ENCODE measurements at regions not wholly inside any gene's neighbourhood (a gene's known extent, or its start where the extent isn't known, plus 50 kb on each side); places are given as distances from the start of the nearest gene placed in this dataset.

GRCh38 chr6:92024110-92024509 lies 1395.2 kb downstream of the EPHA7 start:
- H3K27me3 ChIP-seq (ENCODE audit: insufficient read depth, insufficient read length): no peaks in the 10 kb centered on the region
- no peak for DNase-seq (ENCODE audit: low read depth, low spot score)
- TF ChIP-seq SUZ12 (IDR thresholded peaks at IDR 0.05; ENCODE audit: extremely low read depth, insufficient read depth, insufficient read length): no peak
- no peak for TF ChIP-seq ZNF274 (IDR thresholded peaks at IDR 0.05; ENCODE audit: low read depth, low read length)
- no peak for TF ChIP-seq YY1 (IDR thresholded peaks at IDR 0.05; ENCODE audit: insufficient read depth, insufficient read length)
- H3K36me3 ChIP-seq (ENCODE audit: insufficient read depth, insufficient read length, low read length): no peaks in the 10 kb centered on the region
- no peak overlapping the region for H3K9ac ChIP-seq (ENCODE audit: insufficient read length, low read depth)
- H3K4me3 ChIP-seq (ENCODE audit: insufficient read length, low read depth): no peak overlapping the region
- no peaks in the 10 kb centered on the region for H3K4me1 ChIP-seq (ENCODE audit: insufficient read depth, insufficient read length)
- H3K9me3 ChIP-seq (ENCODE audit: insufficient read depth, low read length): no peaks in the 10 kb centered on the region

GRCh38 chr6:92023410-92023966 lies 1395.9 kb downstream of the EPHA7 start:
- H3K4me3 ChIP-seq (ENCODE audit: insufficient read length, low read depth): no peak overlapping the region
- H3K4me1 ChIP-seq (ENCODE audit: insufficient read depth, insufficient read length): no peaks in the 10 kb centered on the region
- H3K27me3 ChIP-seq (ENCODE audit: insufficient read depth, insufficient read length): no peaks in the 10 kb centered on the region
- H3K9ac ChIP-seq (ENCODE audit: insufficient read length, low read depth): no peak overlapping the region
- no peaks in the 10 kb centered on the region for H3K9me3 ChIP-seq (ENCODE audit: insufficient read depth, low read length)
- TF ChIP-seq SUZ12 (IDR thresholded peaks at IDR 0.05; ENCODE audit: extremely low read depth, insufficient read depth, insufficient read length) (no peak), YY1 (IDR thresholded peaks at IDR 0.05; ENCODE audit: insufficient read depth, insufficient read length) (no peak), ZNF274 (IDR thresholded peaks at IDR 0.05; ENCODE audit: low read depth, low read length) (no peak)
- no peaks in the 10 kb centered on the region for H3K36me3 ChIP-seq (ENCODE audit: insufficient read depth, insufficient read length, low read length)
- no peak for DNase-seq (ENCODE audit: low read depth, low spot score)

DNA sequence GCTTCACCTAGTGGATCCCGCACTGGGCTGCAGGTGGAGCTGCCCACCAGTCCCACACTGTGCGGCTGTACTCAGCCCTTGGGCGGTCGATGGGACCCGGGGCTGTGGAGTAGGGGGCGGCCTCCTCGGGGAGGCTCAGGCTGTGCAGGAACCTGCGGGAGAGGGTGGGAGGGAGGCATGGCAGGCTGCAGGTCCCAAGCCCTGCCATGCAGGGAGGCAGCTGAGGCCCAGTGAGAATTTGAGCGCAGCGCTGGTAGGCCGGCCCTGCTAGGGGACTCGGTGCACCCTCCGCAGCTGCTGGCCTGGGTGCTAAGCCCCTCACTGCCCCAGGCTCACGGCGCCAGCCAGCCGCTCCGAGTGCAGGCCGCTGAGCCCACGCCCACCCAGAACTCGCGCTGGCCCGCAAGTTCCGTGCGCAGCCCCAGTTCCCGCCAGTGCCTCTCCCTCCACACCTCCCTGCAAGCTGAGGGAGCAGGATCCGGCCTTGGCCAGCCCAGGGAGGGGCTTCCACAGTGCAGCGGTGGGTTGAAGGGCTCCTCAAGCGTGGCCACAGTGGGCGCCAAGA lies 1407.6 kb downstream of the EPHA7 start:
- Histone ChIP-seq H3K9me3 (ENCODE audit: insufficient read depth, low read length) (no peaks in the 10 kb centered on the region), H3K4me1 (ENCODE audit: insufficient read depth, insufficient read length) (no peaks in the 10 kb centered on the region), H3K27me3 (ENCODE audit: insufficient read depth, insufficient read length) (no peaks in the 10 kb centered on the region), H3K4me3 (ENCODE audit: insufficient read length, low read depth) (no peak overlapping the region), H3K36me3 (ENCODE audit: insufficient read depth, insufficient read length, low read length) (no peaks in the 10 kb centered on the region), H3K9ac (ENCODE audit: insufficient read length, low read depth) (no peak overlapping the region)
- no peak for DNase-seq (ENCODE audit: low read depth, low spot score)
- TF ChIP-seq ZNF274 (IDR thresholded peaks at IDR 0.05; ENCODE audit: low read depth, low read length) (no peak), YY1 (IDR thresholded peaks at IDR 0.05; ENCODE audit: insufficient read depth, insufficient read length) (no peak), SUZ12 (IDR thresholded peaks at IDR 0.05; ENCODE audit: extremely low read depth, insufficient read depth, insufficient read length) (no peak)

- Histone ChIP-seq H3K36me3 (ENCODE audit: insufficient read depth, insufficient read length, low read length) (no peaks in the 10 kb centered on the region), H3K4me3 (ENCODE audit: insufficient read length, low read depth) (no peak overlapping the region)
- no peak for TF ChIP-seq SUZ12 (IDR thresholded peaks at IDR 0.05; ENCODE audit: extremely low read depth, insufficient read depth, insufficient read length)
- TF ChIP-seq YY1 (IDR thresholded peaks at IDR 0.05; ENCODE audit: insufficient read depth, insufficient read length): no peak
- no peak for TF ChIP-seq ZNF274 (IDR thresholded peaks at IDR 0.05; ENCODE audit: low read depth, low read length)
These were observed 1410.4 kb downstream of the EPHA7 start for GRCh38 chr6:92008757-92009502.

DNA sequence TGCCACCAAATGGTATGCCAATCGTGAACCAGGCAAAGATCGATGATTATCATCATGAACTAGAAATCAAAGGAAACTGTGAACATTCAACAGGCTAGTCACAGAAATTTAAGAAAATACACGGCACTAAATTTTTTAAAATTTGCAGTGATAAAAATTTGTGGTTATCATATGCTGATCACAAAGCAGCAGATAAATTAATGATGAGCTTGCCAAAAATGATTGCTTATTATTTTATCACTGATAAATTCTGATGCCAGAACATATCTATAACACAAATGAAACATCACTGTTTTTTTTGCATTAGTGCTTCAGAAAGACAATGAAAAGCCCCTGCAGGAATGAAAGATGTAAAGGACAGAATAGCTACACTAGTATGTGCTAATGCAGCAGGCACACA lies 1413.2 kb upstream of the MAP3K7 start:
- no peak for DNase-seq (ENCODE audit: low read depth, low spot score)
- H3K4me3 ChIP-seq (ENCODE audit: insufficient read length, low read depth): no peak overlapping the region
- H3K9me3 ChIP-seq (ENCODE audit: insufficient read depth, low read length): no peaks in the 10 kb centered on the region
- no peaks in the 10 kb centered on the region for H3K4me1 ChIP-seq (ENCODE audit: insufficient read depth, insufficient read length)
- TF ChIP-seq SUZ12 (IDR thresholded peaks at IDR 0.05; ENCODE audit: extremely low read depth, insufficient read depth, insufficient read length) (no peak), ZNF274 (IDR thresholded peaks at IDR 0.05; ENCODE audit: low read depth, low read length) (no peak), YY1 (IDR thresholded peaks at IDR 0.05; ENCODE audit: insufficient read depth, insufficient read length) (no peak)
- H3K27me3 ChIP-seq (ENCODE audit: insufficient read depth, insufficient read length): no peaks in the 10 kb centered on the region
- H3K36me3 ChIP-seq (ENCODE audit: insufficient read depth, insufficient read length, low read length): no peaks in the 10 kb centered on the region
- H3K9ac ChIP-seq (ENCODE audit: insufficient read length, low read depth): no peak overlapping the region

More at GRCh38 chr6:92008757-92009502, 1410.4 kb downstream of the EPHA7 start:
- DNase-seq (ENCODE audit: low read depth, low spot score): no peak
- H3K9ac ChIP-seq (ENCODE audit: insufficient read length, low read depth): no peak overlapping the region
- no peaks in the 10 kb centered on the region for H3K9me3 ChIP-seq (ENCODE audit: insufficient read depth, low read length)
- H3K27me3 ChIP-seq (ENCODE audit: insufficient read depth, insufficient read length): no peaks in the 10 kb centered on the region
- H3K4me1 ChIP-seq (ENCODE audit: insufficient read depth, insufficient read length): no peaks in the 10 kb centered on the region

DNA sequence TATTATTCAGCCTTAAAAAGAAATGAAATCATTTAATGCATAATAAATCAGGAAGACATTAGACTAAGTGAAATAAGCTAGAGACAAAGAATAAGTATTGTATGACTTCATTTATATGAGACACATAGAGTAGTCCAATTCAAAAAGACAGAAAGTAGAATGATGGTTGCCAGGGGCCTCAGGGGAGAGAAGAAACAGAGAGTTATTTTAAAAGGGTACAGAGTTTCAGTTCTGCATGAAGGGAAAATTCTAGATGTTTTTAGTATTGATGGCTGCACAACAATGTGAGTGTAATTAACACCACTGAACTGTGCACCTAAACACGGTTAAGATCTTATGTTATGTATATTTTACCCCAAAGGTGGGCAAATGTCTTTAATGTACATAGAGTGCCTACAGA lies 1407.9 kb upstream of the MAP3K7 start:
- H3K9ac ChIP-seq (ENCODE audit: insufficient read length, low read depth): no peak overlapping the region
- no peaks in the 10 kb centered on the region for H3K9me3 ChIP-seq (ENCODE audit: insufficient read depth, low read length)
- no peak for DNase-seq (ENCODE audit: low read depth, low spot score)
- no peaks in the 10 kb centered on the region for H3K36me3 ChIP-seq (ENCODE audit: insufficient read depth, insufficient read length, low read length)
- H3K4me1 ChIP-seq (ENCODE audit: insufficient read depth, insufficient read length): no peaks in the 10 kb centered on the region
- no peaks in the 10 kb centered on the region for H3K27me3 ChIP-seq (ENCODE audit: insufficient read depth, insufficient read length)
- TF ChIP-seq ZNF274 (IDR thresholded peaks at IDR 0.05; ENCODE audit: low read depth, low read length): no peak
- TF ChIP-seq YY1 (IDR thresholded peaks at IDR 0.05; ENCODE audit: insufficient read depth, insufficient read length): no peak
- no peak for TF ChIP-seq SUZ12 (IDR thresholded peaks at IDR 0.05; ENCODE audit: extremely low read depth, insufficient read depth, insufficient read length)
- H3K4me3 ChIP-seq (ENCODE audit: insufficient read length, low read depth): no peak overlapping the region

DNA sequence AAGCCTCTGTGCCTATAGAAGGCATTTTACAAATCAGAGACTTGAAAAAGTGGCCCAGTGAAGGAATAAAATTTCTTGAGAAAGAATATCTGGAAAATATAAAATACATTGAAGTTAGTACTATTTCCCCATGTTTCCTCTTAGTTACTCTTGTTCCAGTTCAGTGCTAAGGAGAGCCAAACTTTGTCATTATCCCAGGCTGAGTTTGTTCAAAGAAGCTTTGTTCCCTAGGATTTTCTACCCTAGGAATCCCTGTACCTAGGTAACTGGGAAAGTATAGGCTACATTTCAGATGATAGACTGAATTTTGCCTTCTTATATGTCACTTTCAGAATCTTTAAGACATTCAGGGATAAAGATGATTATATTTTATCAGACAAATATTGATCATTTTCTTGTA lies 1395.7 kb upstream of the MAP3K7 start:
- Histone ChIP-seq H3K4me1 (ENCODE audit: insufficient read depth, insufficient read length) (no peaks in the 10 kb centered on the region), H3K36me3 (ENCODE audit: insufficient read depth, insufficient read length, low read length) (no peaks in the 10 kb centered on the region), H3K9ac (ENCODE audit: insufficient read length, low read depth) (no peak overlapping the region), H3K4me3 (ENCODE audit: insufficient read length, low read depth) (no peak overlapping the region), H3K27me3 (ENCODE audit: insufficient read depth, insufficient read length) (no peaks in the 10 kb centered on the region), H3K9me3 (ENCODE audit: insufficient read depth, low read length) (no peaks in the 10 kb centered on the region)
- TF ChIP-seq YY1 (IDR thresholded peaks at IDR 0.05; ENCODE audit: insufficient read depth, insufficient read length) (no peak), ZNF274 (IDR thresholded peaks at IDR 0.05; ENCODE audit: low read depth, low read length) (no peak), SUZ12 (IDR thresholded peaks at IDR 0.05; ENCODE audit: extremely low read depth, insufficient read depth, insufficient read length) (no peak)
- no peak for DNase-seq (ENCODE audit: low read depth, low spot score)
